ENCODE measurements at regions not wholly inside any gene's neighbourhood (a gene's known extent, or its start where the extent isn't known, plus 50 kb on each side); places are given as distances from the start of the nearest gene placed in this dataset.
"Not testable (repeated sequence)": the region's sequence is repeated elsewhere in the genome, so short reads cannot be mapped to it uniquely, and the experiment has no call there.

DNA sequence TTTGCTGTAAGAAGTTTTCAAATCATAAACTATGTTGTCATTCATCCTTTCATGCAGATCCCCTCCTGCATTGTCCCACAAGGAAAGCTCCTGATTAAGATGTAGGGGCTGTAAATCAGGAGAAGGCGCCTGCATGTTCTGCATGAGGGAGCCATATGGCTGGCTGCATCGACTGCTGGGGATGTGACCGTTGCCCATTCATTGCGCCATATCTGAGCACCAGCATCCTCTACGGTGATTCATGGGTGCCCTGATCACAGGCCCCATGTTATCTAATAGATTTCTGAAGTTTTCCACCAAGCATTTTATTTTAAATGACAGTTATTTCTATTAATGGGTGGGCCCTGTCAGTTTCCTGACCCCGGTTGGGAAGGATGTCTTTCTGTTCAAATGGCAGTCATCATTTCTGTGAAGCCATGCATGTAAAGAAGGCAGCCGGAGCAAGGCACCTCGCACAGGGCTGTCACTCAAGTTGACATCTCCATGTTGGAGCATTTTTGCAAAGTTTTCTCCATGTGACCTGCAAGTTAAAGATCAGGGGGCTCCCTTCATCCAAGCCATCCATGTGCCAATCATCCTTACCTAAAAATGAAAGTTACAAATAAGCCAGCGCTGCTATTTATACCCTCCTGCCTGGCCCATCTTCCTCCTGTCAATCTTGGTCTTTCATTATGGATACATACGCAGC lies 128.8 kb downstream of the TEX36 start:
- DNase-seq (ENCODE audit: low spot score) = no peak

DNA sequence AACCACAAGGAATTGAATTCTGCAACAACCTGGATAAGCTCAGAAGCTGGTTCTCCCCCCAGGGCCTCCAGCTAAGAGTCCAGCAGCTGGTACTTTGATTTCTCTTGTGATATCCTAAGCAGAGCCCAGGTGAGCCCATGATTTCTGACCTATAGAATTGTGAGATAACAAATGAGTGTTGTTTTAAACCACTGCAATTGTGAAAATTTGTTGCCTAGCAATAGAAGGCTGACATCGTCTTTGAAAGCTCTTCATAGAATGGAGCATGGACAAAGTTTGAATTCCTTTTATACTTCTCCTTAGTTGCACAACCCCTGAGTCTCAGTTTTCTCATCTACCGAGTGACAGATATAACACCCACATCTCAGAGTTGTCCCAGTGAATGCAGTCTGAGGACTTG lies 129.9 kb downstream of the TEX36 start:
- DNase-seq (ENCODE audit: low spot score) = no peak

DNA sequence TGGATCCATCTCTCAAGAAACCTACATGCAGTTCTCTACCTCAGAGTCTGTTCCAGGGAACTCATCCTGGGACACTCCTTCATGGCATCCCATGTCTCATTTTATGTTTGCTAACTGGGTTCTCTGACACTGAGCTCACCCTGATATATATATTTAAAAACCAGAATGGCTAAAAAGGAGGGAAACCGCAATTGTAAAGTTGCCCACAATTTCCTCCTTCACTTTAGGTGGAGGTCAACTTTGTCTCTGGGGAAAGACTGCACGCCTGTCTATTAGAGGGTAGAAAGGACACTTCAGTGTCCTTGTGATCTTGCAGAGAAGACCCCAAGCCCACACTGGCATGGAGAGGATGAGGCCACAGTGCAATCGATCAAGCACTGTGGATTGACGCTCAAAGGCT lies 131.7 kb downstream of the TEX36 start:
- no peak for DNase-seq (ENCODE audit: low spot score)

DNA sequence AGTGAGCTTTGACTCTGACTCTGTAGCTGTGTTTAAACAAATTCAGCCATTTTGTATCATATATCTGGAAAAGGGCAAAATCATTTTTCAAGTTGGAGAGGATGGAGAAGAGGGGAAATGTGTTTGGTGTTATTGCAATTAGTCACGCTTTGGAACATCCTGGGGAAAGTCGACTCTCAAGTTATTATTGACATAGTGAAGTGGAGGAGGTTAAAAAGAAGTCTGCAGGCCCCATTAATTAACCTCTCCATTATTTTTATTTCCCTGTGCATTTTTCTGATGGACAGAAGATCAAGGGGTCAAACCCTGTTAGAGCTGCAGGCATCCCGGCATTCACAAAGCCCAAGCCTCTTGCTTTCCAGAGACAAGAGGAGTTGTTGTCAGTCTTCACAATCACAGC lies 132.6 kb downstream of the TEX36 start:
- DNase-seq (ENCODE audit: low spot score) = no peak

DNA sequence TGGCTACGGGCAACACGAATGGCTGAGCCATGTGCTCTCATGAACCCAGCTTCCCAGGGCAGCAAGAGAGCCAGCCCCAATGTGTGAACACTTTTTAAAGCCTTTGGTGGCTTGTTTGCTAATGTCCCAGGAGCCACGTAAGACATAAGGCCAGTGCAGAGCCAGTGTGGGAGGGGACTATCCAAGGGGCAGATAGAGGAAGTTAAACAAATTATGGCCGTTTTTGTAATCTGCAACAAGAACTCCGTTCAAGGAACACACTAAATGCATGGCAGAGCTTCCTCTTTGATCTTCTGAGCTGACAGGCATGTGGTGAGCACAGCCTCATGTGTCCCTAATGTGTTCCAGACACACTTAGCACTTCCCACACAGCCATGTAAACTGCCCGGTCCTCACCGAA lies 133.3 kb downstream of the TEX36 start:
- DNase-seq (ENCODE audit: low spot score) = no peak

DNA sequence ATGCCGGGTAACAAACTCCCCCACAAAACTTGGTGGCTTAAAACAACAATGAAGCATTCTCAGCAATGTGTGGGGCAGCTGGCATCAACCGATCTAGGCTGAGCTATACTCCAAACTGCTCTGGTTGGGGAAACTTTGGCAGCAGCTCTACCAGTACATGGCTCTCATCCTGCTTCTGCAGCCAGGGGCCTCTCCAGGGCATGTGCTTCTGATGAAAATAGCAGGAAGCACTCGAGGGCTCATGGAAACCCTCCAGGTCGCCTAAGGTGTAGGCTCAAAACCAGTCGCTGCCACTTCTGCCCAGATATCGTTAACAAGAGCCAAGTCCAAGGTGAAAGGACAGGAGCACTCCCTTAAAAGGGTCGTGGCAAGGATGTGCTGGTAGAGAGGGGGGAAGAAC lies 134.1 kb downstream of the TEX36 start:
- no peak for DNase-seq (ENCODE audit: low spot score)

DNA sequence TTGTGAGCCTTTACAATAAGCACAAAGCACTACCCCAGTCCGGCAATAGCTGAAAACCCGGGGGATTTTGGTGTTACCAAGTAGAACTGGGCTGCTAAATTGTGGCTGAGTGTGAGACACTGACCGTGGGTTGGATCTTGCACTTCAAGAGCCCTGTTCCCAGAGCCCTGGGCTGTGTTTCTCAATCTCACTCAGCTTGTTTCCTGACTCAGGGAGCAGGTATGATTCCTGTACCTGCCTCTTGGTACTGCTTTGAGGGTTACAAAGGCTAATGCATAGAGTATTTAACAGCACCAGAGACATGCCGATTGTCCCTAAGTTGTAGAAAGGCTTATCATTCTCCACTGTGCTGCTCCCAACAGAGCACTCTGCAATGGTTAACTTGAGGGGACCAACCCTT lies 134.6 kb downstream of the TEX36 start:
- DNase-seq (ENCODE audit: low spot score) = no peak

DNA sequence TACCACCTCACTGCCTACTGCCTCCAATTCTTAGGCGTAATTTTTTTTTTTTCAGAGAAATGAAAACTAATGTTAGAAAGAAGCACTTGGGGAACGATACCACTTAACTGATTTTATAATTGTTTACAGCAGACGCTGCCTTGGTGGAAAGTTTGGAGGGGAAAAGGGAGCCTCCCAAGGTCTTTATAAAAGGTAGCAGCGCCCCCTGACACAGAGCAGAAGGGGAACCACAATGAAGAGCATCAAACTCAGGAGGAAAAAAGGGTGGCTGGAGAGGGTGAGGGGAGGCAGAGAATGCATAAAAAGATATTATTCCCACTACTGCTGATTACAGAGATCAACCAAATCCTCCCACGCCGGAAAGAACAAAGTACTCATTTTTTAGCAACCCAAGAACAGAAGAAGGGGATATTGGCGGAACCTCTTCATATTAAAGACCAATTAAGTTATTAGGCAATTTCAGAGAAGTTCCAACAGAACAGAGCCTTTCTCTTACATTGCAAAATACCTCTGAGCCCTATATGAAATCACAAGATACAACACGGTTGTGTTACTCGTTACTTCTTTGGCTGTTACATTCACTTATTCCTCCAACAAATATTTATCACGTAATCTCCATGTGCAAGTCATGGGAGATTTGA lies 135.8 kb downstream of the TEX36 start:
- no peak for DNase-seq (ENCODE audit: low spot score)

DNA sequence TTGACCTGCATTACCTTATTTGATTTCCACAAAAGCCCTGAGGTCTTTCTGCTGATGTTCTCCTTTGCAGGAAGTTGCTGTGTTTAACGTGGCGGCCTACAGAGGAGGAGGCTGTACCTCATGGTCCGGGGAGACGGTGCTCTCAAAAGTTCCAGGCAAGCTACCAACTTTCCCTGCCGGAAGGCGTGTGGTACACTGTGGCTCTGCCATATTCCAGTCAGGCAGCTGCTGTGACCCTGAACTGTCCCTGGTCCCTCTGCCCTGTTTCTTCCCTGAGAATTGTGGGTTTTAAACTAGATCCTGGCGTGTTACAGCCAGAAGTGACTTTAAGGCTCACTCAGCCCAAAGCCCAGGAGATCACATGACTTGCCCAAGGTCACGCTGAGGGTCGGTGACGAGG lies 139.2 kb downstream of the TEX36 start:
- DNase-seq (ENCODE audit: low spot score) = no peak

DNA sequence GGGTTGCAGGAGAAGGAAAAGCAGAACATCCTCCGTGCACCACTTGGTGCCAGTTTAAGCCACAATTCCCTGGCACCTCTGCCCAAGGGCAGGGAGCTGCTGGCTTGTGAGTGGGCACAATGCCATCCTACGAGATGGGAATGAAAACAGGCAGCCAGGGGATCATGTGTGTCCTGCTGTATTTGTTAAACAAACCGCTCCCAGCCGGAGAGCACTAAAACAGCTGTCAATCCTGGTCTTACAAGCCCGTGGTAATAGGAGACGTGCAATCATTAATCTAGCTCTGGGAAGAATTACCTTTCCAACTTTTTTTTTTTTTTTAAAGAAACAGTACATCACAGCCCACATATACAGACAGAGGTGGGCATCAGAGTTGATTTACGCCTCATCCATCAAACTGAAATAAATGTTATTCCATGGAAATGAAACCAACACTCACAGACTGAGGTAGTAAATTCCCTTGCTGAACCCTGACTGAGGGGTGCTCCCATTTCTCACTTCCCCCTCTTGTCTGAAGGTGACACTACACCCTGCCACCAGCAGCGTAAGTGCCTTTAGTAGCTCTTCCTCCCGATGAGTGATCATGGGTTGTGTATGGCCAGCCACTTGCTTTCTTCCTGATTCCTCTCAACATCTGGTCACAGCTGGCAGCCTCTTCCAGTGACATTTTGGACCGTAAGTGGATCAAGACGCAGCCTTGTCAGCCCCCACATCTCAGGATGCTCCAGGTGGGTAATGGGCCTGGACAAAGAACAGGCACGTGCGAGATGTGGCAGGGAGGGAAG lies 143.8 kb downstream of the TEX36 start:
- peak; percentile 10 for DNase-seq (ENCODE audit: low spot score)

DNA sequence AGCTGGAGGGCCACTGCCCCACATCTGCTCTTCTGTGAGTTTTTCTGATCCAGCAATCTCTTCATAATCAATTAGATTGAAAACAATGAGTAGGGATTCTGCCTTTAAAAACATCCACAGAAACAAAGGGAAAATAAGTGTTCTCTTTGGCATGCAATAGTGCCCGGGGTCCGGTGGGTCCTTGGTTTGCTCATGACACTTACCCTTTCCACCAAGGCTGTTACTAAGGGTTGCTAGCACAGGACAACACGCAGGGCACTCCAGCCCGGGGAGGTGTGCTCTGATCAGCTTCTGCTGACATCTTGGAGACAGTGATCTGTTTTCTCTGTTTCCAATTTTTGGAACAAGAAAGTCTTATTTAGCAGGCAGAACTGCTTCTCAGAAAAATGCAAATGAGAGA lies 146.7 kb downstream of the TEX36 start:
- DNase-seq (ENCODE audit: low spot score) = no peak

DNA sequence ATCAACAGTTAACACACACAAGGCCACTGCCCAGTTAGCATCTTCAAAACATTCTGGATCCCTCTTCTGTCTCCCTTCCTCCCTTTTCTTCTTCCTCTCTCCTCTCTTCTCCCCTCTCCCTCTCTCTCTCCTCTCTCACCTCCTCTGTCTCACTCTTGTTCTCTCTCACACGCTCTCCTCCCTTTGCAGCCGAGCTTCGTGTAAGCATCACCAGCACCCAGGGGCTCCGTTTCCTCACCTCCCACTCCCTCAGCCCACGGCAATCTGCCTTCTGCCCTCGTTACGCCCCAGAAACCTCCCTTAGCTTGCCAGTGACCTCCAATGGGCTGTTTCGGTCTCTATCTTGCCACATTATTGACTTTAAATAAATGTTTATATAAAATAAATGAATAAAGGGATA lies 147.4 kb downstream of the TEX36 start:
- no peak for DNase-seq (ENCODE audit: low spot score)

DNA sequence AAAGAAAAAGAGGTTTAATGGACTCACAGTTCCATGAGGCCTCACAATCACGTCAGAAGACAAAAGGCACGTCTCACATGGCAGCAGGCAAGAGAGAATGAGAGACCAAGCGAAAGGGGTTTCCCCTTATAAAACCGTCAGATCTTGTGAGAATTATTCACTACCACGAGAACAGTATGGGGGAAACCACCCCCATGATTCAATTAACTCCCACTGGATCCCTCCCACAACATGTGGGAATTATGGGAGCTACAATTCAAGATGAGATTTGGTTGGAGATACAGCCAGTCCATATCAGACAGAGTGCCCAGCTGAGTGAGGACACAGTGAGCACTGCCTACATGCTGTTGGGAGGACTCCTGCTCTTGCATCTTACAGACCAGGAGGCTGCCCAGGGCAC lies 148.4 kb downstream of the TEX36 start:
- no peak for DNase-seq (ENCODE audit: low spot score)

DNA sequence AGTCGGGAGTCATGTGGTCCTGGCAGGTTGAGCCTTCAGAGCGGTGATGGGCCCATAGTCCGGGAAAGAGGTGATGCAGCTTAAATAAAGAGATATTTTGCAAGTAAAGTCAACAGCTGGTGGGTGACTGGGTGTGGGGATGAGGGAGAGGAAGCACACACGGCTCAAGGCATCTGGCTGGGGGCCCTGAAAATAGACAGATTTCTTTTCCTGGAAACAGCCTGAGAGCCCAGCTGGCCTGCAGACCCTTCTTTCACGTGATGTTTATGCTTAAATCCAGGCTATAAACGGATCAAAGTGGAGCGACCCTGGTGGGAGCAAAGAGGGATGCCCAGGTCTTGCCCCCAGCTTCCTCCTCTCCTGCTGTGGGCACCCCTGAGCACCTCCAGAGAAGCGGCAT lies 149.1 kb downstream of the TEX36 start:
- no peak for DNase-seq (ENCODE audit: low spot score)

DNA sequence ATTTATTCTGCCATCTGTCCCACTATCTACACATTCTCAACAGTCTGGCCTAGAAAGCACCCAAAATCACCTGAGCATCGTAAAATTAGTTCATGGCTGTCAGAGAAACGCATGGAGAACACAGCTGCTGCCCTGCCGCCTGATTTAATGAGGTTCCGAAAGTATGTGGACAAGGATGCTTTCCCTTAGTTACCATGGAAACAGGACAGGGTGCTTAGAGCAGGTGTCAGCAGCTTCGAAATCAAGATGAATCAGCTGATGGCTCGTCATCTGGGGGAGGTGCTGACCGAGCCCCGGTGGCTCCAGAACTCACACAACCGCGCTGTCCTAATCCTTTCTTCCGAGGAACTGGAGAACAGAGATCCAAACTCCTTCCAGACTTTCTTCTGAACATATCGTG lies 151.5 kb downstream of the TEX36 start:
- no peak for DNase-seq (ENCODE audit: low spot score)

DNA sequence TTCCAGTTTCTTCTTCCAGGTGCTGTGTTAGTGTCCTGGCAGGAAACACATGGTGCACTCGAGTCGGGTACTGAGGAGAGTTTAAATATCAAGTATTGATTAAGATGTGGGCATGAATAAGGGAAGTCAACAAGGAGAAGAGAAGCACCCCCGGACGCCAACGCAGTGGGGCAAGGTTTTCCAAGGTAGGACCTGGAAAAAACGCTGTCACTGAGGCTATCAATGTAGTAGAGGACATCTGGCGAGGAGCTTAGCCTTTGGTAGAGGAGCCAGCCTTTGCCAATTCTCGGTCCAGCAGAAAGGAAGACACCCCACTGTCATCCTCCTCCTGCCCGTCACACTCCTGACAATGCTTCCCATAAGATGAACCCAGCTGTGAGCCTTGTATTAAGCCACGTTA lies 159.6 kb downstream of the TEX36 start:
- DNase-seq (ENCODE audit: low spot score) = no peak

DNA sequence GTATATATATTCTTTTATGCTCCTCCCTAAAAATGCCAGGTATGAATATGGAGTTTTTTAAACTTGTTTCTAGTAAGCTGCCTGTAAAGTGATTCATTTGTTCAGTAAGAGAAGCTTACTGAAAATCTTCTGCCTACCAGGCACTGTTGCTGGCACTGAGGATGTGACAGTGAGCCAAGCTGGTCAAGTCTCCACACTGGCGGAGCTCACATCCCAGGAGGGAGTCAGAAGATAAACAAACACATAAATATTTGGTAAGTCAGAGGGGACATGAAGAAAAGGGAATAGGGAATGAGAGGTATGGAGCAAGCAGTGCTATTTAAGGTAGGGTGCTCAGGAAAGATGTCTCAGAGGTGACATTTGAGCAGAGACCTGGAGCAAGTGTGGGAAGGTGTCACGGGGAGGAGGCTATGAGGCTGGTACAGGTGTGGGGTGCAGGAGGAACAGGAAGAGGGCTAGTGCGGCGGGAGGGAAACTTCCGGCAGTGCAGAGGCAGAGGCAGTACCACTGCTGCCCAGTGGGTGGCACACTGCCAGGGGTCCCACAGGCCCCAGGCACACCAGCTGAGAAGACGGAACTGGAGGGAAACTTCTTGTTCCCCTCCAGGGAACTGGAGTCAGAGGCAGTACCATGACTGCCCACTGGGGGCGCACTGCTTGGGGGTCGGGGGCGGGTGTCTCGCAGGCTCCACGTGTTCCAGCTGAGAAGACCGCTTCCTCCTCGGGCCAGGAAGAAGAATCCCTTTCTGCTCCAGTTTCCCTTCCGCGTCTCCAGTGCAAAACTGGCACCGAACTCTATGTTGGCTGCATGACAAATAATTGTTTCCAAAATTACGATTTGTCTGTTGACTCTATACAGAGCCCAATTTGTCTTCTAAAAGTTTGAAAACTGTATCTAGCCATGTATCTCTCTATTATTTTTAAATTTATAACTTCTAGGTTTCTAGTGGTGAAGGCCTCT lies 161.0 kb downstream of the TEX36 start:
- no peak for DNase-seq (ENCODE audit: low spot score)

DNA sequence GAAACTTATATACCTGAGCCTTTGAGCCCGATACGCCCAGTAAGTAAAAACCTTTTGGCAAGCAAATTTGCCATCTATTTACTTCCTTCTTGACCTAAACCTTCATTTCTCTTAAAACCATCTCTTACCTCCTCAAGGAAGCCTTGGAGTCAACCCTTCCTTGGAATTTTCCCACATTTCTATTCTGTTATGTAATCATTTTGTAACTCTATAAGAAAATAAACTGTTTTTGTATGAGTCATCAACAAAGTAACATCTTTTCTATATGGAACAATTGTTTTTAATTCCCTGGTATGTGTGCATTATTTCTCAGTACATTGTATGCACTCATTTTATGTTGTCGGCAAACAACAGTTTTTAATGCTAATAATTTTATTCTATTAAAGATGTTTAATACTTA lies 162.0 kb downstream of the TEX36 start:
- DNase-seq (ENCODE audit: low spot score) = no peak

DNA sequence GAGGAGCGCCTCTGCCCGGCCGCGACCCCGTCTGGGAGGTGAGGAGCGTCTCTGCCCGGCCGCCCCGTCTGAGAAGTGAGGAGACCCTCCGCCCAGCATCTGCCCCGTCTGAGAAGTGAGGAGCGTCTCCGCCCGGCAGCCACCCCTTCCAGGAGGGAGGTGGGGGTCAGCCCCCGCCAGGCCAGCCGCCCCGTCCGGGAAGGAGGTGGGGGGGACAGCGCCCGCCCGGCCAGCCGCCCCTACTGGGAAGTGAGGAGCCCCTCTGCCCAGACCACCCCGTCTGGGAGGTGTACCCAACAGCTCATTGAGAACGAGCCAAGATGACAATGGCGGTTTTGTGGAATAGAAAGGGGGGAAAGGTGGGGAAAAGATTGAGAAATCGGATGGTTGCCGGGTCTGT lies 164.6 kb downstream of the TEX36 start:
- DNase-seq (ENCODE audit: low spot score) = not testable (repeated sequence)

DNA sequence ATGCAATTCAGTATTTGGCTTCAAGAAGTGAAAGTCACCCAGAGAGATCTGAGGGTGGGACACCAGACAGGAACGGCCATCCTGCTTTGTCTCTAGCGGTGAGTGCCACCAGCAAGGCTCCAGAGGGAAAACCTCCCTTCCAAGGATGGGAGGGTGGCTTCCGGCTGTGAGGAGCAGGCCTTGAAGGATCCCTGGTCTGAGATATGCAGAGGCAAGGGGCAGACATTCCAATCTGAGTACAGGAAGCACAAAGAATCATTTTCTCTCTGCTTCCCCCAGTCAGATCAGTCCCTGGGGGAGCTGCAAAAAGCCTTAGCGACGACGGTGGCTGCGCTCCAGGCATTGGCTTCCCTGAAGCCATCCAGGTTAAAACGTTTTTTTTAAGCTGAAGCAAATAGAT lies 167.4 kb downstream of the TEX36 start:
- no peak for DNase-seq (ENCODE audit: low spot score)

DNA sequence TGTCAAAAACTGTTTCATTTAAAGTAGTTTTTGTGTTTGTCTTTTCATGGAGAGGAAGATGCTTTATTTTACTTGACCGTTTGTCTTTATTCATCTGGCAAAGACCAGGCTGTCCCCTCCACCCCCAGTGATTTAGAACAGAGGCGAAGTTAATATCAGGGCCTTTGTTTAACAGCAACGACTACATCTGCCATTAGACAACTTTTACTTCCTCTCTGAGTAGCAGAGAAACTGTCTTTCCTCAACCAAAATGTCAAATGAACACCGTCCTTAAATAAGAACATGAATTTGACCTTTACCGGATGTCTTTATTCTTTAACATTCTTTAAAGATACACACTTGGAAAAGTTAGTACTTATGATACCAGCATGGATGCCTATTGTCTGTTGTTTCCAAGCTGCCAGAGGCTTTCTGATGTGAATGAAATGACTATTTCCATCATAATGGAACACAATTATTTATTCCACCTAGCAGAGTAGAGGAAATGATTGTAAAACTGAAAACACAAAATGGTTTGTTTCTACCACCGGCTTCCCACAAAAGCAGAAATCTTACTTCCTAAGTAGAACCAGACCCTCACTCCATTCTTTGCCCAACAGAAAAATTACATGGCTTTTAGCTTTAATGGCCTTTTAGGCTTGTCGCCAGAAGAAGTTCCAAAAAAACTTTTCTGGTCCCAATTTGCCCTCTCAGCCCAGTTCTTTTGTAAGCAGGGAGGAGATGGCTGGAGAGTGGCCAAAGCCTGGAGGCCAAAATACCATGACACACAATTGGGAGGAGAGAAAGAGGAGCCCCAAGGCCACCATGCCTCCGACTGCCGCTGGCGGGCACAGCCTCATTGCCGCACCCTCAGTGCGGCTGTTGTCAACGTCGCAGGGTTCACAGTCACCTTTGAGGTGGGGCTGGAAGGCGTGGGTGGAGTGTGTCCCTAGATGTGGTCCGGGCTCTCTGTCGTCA lies 168.5 kb downstream of the TEX36 start:
- DNase-seq (ENCODE audit: low spot score) = peak; percentile 5
